ENCODE measurements at regions not wholly inside any gene's neighbourhood (a gene's known extent, or its start where the extent isn't known, plus 50 kb on each side); places are given as distances from the start of the nearest gene placed in this dataset.

DNA sequence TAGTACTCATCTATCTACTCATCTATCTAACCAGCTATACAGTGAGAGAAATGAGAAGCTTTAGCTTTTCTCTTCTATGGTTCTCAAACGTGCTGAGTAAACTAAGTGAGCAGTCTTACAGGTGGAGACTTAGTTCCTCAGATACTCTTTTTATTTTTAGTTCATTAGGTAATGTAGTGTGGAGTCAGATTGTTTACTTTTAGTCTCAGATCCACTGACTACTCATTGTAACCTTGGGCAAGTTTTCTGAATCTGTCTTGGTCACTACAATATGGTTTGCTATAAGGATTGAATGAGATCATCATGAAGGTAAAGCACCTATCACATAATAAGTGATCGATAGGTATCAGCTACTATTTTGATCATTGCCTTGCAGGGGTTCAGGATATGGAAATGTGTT lies 160.1 kb downstream of the RAB38 start:
- Histone ChIP-seq H3K9me3 (ENCODE audit: low read length) (no peaks in the 10 kb centered on the region), H4K20me1 (ENCODE audit: insufficient read depth) (no peaks in the 10 kb centered on the region), H3K9me2 (ENCODE audit: insufficient read depth, low read length) (no peaks in the 10 kb centered on the region), H3K4me3 (ENCODE audit: low read length) (no peak overlapping the region), H3K36me3 (ENCODE audit: insufficient read depth, low read length) (no peaks in the 10 kb centered on the region), H3K4me2 (ENCODE audit: low read length) (no peak overlapping the region), H3K27me3 (ENCODE audit: insufficient read depth, low read depth, low read length) (no peaks in the 10 kb centered on the region), H3K27ac (ENCODE audit: low read length) (no peak overlapping the region), H3K9ac (ENCODE audit: low read length) (no peak overlapping the region), H3K79me2 (replicated peaks; ENCODE audit: insufficient read depth, low read length) (no peaks in the 10 kb centered on the region), H2AFZ (ENCODE audit: low read depth, low read length) (no peak overlapping the region), H3F3A (ENCODE audit: insufficient read depth, low read length, poor library complexity, severe bottlenecking) (no peaks in the 10 kb centered on the region)
- TF ChIP-seq, protein P1, sequence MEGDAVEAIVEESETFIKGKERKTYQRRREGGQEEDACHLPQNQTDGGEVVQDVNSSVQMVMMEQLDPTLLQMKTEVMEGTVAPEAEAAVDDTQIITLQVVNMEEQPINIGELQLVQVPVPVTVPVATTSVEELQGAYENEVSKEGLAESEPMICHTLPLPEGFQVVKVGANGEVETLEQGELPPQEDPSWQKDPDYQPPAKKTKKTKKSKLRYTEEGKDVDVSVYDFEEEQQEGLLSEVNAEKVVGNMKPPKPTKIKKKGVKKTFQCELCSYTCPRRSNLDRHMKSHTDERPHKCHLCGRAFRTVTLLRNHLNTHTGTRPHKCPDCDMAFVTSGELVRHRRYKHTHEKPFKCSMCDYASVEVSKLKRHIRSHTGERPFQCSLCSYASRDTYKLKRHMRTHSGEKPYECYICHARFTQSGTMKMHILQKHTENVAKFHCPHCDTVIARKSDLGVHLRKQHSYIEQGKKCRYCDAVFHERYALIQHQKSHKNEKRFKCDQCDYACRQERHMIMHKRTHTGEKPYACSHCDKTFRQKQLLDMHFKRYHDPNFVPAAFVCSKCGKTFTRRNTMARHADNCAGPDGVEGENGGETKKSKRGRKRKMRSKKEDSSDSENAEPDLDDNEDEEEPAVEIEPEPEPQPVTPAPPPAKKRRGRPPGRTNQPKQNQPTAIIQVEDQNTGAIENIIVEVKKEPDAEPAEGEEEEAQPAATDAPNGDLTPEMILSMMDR (IDR thresholded peaks at IDR 0.05; ENCODE audit: poor library complexity, severe bottlenecking) = no peak
- TF ChIP-seq RAD21 (conservative IDR thresholded peaks at IDR 0.05) (no peak), EZH2 (IDR thresholded peaks at IDR 0.05; ENCODE audit: borderline replicate concordance, insufficient read depth, low read length, poor library complexity, severe bottlenecking) (no peak), TAF1 (IDR thresholded peaks at IDR 0.05; ENCODE audit: low read depth) (no peak), MXI1 (conservative IDR thresholded peaks at IDR 0.05; ENCODE audit: poor library complexity, severe bottlenecking) (no peak), POLR2AphosphoS5 (IDR thresholded peaks at IDR 0.05) (no peak), EP300 (conservative IDR thresholded peaks at IDR 0.05; ENCODE audit: poor library complexity, severe bottlenecking) (no peak), SMC3 (conservative IDR thresholded peaks at IDR 0.05; ENCODE audit: poor library complexity) (no peak)
- TF ChIP-seq, protein P2, sequence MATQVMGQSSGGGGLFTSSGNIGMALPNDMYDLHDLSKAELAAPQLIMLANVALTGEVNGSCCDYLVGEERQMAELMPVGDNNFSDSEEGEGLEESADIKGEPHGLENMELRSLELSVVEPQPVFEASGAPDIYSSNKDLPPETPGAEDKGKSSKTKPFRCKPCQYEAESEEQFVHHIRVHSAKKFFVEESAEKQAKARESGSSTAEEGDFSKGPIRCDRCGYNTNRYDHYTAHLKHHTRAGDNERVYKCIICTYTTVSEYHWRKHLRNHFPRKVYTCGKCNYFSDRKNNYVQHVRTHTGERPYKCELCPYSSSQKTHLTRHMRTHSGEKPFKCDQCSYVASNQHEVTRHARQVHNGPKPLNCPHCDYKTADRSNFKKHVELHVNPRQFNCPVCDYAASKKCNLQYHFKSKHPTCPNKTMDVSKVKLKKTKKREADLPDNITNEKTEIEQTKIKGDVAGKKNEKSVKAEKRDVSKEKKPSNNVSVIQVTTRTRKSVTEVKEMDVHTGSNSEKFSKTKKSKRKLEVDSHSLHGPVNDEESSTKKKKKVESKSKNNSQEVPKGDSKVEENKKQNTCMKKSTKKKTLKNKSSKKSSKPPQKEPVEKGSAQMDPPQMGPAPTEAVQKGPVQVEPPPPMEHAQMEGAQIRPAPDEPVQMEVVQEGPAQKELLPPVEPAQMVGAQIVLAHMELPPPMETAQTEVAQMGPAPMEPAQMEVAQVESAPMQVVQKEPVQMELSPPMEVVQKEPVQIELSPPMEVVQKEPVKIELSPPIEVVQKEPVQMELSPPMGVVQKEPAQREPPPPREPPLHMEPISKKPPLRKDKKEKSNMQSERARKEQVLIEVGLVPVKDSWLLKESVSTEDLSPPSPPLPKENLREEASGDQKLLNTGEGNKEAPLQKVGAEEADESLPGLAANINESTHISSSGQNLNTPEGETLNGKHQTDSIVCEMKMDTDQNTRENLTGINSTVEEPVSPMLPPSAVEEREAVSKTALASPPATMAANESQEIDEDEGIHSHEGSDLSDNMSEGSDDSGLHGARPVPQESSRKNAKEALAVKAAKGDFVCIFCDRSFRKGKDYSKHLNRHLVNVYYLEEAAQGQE (IDR thresholded peaks at IDR 0.05; ENCODE audit: borderline replicate concordance) = no peak

DNA sequence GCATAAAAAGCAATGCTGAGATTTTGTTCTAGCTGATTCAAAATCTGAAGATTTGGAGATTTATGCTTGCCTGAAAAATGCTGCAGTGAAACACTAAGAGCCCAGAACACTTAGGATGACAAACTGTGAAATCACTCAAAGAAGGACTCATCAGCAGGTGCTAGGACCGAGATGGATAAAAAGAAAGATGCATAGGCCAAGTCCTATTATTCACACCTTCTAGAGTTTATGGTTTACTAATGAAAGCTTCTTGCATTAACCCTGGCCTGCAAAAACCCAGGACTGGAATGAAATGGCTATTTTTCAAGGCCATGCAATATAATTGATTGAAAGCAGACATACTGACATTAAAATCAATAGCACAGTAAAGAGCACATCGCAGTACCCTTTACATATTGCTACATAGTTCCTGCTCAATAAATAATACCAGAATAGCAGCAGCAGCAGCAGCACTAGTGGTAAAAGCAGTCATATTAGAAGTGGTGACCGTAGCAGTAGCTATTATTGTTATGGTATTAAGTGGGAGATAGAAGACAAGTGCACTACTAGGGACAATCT lies 161.7 kb downstream of the RAB38 start:
- Histone ChIP-seq H3K36me3 (ENCODE audit: insufficient read depth, low read length) (no peaks in the 10 kb centered on the region), H3K27ac (ENCODE audit: low read length) (no peak overlapping the region), H3K79me2 (replicated peaks; ENCODE audit: insufficient read depth, low read length) (no peaks in the 10 kb centered on the region), H4K20me1 (ENCODE audit: insufficient read depth) (no peaks in the 10 kb centered on the region), H3K9me3 (ENCODE audit: low read length) (no peaks in the 10 kb centered on the region), H3F3A (ENCODE audit: insufficient read depth, low read length, poor library complexity, severe bottlenecking) (no peaks in the 10 kb centered on the region), H3K9ac (ENCODE audit: low read length) (no peak overlapping the region), H3K4me3 (ENCODE audit: low read length) (no peak overlapping the region), H3K27me3 (ENCODE audit: insufficient read depth, low read depth, low read length) (no peaks in the 10 kb centered on the region), H3K4me2 (ENCODE audit: low read length) (no peak overlapping the region), H2AFZ (ENCODE audit: low read depth, low read length) (no peak overlapping the region), H3K9me2 (ENCODE audit: insufficient read depth, low read length) (no peaks in the 10 kb centered on the region)
- no peak for TF ChIP-seq SMC3 (conservative IDR thresholded peaks at IDR 0.05; ENCODE audit: poor library complexity)
- TF ChIP-seq RAD21 (conservative IDR thresholded peaks at IDR 0.05) = no peak
- no peak for TF ChIP-seq POLR2AphosphoS5 (IDR thresholded peaks at IDR 0.05)
- TF ChIP-seq, protein P1 (IDR thresholded peaks at IDR 0.05; ENCODE audit: poor library complexity, severe bottlenecking) = no peak
- TF ChIP-seq TAF1 (IDR thresholded peaks at IDR 0.05; ENCODE audit: low read depth) = no peak
- TF ChIP-seq, protein P2 (IDR thresholded peaks at IDR 0.05; ENCODE audit: borderline replicate concordance) = no peak
- TF ChIP-seq MXI1 (conservative IDR thresholded peaks at IDR 0.05; ENCODE audit: poor library complexity, severe bottlenecking) = no peak
- TF ChIP-seq EP300 (conservative IDR thresholded peaks at IDR 0.05; ENCODE audit: poor library complexity, severe bottlenecking) = no peak
- no peak for TF ChIP-seq EZH2 (IDR thresholded peaks at IDR 0.05; ENCODE audit: borderline replicate concordance, insufficient read depth, low read length, poor library complexity, severe bottlenecking)

All from neural cell (in vitro differentiated cells).